IPS-11a (cell line): ENCODE measurements at regions not wholly inside any gene's neighbourhood (a gene's known extent, or its start where the extent isn't known, plus 50 kb on each side); places are given as distances from the start of the nearest gene placed in this dataset.
"Not testable (repeated sequence)": the region's sequence is repeated elsewhere in the genome, so short reads cannot be mapped to it uniquely, and the experiment has no call there.

ENCODE experiments used
- H3K4me3 ChIP-seq: one replicate; pipeline ENCODE4 v1.5.1; 2013; ENCODE audit warnings: low read depth, low read length, control low read depth

DNA sequence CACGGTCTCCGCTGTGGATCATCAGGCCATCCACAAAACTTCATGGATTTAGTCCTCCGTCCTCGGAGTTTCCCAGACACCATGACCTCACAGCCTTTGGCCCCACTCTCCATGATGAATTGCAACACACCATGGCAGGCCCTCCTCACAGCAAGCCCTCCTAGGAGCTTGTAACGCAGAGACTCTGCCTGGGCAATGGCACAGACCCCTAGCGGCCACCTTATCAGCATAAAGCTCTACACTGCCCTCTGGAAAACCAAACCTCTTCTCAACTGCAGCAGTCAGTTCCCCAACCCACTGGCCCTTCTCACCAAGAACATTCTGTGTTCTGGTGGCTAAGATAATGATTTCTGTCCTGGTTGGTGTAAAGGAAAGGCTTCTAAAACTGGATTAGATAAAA is 238.4 kb upstream of the USP15 start:
- no peak overlapping the region for H3K4me3 ChIP-seq

- H3K4me3 ChIP-seq: no peak overlapping the region
Measured at GRCh38 chr12:62028536-62028935, 231.7 kb upstream of the USP15 start.

DNA sequence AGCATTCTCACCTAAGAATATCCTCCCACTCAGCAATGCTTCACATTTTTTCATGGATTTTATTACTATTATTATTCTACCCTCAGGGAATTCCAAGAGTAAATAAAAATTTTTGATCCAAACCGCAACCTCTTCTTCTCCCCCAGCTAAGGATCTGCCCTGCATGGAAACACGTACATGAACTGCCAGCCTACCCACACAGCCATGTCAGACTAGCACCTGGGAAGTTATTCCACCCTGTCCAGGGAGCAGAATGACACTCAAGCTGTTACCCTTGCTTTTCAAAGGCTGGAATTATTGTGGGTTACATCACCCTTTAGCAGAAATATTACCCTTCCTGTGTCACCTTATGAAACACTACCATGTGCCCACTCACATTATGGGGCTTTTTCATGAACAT is 227.3 kb upstream of the USP15 start:
- H3K4me3 ChIP-seq: no peak overlapping the region

- H3K4me3 ChIP-seq: no peak overlapping the region
Measured at GRCh38 chr12:62044450-62045135, 215.6 kb upstream of the USP15 start.

DNA sequence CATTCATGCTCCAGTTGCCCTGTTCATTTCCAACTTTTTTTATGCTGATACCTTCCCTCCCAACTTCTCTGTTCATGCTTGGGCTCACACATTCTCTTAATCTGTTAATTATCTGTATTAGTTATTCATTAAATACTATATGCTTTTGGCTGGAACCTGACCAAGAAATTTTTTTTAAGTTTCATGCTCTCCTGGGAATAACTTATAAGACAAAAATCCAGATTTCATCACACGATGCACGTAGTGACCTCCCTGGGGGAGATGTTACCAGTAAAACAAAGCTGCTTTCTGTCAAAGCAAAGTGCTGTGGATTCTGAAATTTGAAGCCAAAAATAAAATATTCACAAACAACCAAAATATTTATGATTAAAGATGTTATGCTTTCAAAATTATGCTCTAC is 215.0 kb upstream of the USP15 start:
- H3K4me3 ChIP-seq: no peak overlapping the region

GRCh38 chr12:62050785-62051184 is 209.4 kb upstream of the USP15 start:
- no peak overlapping the region for H3K4me3 ChIP-seq

- H3K4me3 ChIP-seq: no peak overlapping the region
Measured at GRCh38 chr12:62069976-62070375, 190.2 kb upstream of the USP15 start.

GRCh38 chr12:62073236-62073635 is 187.0 kb upstream of the USP15 start:
- not testable (repeated sequence) for H3K4me3 ChIP-seq

- no peak overlapping the region for H3K4me3 ChIP-seq
Measured at GRCh38 chr12:62075870-62076269, 184.3 kb upstream of the USP15 start.

DNA sequence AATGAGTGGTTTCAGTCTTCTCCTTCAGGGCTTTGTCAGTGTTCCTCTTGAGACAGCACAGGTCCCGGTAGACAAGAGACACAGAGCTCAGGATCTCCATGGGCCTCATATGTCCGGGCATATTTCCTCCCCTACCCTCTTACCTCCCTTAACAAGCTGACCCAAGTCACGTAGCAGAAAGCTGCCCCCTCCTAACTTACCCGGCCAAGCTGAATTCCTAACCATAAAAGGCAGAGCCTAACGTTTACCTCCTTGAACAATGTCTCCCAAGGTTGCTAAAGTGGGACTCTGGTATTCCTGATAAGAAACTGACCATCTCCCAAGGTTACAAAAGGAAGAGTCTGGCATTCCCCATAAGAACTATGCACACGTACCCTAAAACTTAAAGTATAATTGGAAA is 182.2 kb upstream of the USP15 start:
- no peak overlapping the region for H3K4me3 ChIP-seq

DNA sequence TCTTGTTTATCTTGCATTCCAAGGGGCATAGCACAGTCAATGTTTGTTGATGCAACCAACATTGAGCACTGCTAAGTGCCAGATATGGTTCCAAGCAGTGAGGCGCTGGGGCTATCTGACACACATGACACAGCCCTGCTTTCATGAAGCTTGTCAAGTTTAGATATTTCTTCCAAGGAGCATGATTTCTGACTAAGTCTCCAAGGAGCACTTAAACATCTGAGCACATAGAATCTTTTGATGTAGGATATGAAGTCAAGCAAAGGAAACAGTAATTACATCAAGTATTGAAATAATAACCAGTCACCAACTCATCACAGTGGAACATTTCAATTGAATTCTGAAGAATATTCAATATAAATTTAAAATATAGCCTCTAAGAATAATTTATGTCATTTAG is 177.8 kb upstream of the USP15 start:
- no peak overlapping the region for H3K4me3 ChIP-seq

DNA sequence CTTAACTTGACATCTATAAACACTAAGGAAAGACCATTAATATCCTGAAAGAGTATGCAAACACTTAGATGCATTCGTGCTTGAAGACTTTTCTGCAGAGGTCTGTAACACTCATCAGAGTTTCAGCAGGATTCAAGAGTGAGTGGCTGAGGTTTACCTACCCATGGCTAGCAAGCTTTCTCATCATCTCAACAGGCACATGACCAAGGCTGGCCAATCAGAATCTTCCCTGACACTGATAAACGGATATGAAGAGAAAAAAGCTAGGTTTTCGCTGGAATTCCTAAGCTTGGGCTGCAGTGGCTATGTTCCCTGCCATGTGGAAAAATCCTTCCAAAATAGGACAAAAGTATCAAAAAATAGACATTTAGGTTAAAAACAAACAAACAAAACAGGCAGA is 162.1 kb upstream of the USP15 start:
- H3K4me3 ChIP-seq: no peak overlapping the region

DNA sequence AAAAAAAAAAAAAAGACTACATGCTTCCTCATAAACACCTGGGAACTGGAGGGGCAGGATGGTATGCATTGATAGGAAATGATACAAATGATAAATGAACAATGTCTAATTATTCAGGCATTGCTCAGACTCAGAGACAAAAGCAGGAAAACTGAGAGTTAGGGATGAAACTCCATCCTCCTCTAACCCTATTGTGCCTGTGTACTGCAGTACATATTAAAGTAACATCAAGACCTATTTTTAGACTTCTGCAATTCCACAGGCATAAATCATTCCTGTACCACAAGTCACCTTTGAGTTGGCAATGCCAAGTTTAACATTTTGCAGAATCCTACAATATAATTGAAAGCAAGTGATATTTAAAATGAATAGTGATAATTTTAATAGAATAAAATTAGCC is 156.5 kb upstream of the USP15 start:
- H3K4me3 ChIP-seq: no peak overlapping the region

DNA sequence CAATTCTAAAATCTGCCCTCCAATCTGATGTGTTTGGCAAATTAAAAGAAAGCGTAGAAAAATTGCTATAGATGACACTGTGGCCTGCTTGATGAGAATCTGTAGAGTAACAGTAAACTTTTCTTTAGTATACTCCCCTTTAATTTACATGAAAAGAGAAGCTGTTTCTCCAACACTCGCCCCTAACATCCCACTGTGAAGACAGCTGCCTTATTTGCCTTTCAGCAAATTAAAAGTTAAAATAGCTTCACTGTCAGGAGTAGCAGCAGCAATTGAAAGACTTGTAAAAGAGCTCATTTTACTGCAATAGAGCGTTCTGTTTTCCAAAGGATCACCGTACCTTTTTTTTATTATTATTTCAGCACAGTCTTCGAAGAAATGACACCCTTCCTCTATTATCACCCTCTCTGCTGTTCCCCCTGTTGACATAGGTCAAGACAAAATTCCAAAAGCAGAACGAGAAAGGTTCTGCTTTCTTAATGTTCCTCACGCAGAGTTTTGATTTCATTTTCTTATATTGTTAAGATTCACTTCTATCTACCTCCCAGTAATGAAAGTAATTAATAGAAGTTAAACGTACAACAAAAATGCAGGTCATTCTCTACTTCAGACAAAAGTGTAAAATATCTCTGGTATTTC is 153.5 kb upstream of the USP15 start:
- no peak overlapping the region for H3K4me3 ChIP-seq

GRCh38 chr12:62113366-62114011 is 146.7 kb upstream of the USP15 start:
- H3K4me3 ChIP-seq: no peak overlapping the region

DNA sequence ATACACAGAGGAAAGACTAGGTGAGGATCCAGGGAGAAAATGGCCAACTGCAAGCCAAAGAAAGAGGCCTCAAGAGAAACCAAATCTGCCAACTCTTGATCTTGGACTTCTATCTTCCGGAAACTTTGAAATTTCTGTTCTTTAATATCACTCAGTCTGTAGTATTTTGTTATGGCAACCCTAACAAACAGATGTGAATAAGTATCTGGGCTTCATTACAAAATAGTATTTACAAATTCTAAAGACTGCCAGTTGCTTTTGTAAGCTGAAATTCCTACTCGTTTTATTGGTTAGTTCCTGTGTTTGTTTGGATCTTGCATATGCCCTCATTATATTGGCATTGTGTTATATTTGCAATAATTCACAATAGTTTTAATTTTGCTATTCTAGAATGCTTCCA is 143.2 kb upstream of the USP15 start:
- no peak overlapping the region for H3K4me3 ChIP-seq

DNA sequence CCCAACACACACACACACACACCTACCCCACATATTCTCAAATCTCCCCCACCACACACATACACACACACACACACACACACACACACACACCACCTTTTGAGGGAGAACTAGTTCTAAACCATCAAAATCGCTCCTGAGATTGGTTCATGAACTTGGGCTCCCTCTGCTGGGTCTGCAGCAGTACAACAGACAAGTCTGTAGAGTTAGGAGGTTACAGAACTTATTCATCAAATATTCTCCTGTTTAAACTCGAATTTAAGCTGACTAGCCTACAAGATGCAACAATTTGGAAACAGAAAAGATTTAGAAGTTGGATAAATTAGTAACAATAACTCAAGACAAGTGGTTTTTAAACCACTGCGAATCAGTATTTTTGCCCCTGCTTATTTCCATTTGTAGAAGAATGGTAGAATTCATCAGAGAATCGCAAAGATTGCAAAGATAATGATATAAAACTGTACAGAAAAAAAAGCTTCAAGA is 136.4 kb upstream of the USP15 start:
- H3K4me3 ChIP-seq: no peak overlapping the region

DNA sequence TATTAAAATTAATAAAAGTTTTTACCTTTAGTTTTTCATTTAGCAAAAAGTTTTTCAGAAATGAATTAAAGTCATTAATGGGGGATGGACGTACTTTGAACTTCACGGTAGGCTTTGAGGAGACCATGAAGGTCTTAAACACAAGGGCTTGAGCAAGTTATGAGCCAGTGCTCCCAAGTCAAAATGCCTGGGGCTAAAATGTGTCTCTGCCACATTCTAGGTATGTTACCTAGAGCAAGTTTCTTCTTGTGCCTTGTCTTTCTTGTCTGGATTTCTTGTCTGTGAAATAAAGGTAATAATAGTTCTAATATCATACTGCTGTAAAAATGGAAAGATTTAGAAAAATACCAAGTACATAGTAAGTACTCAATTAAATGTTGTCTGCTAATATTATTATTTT is 132.7 kb upstream of the USP15 start:
- H3K4me3 ChIP-seq: no peak overlapping the region

GRCh38 chr12:62128175-62128975 is 131.8 kb upstream of the USP15 start:
- H3K4me3 ChIP-seq: no peak overlapping the region

GRCh38 chr12:62129291-62129690 is 130.9 kb upstream of the USP15 start:
- H3K4me3 ChIP-seq: no peak overlapping the region

DNA sequence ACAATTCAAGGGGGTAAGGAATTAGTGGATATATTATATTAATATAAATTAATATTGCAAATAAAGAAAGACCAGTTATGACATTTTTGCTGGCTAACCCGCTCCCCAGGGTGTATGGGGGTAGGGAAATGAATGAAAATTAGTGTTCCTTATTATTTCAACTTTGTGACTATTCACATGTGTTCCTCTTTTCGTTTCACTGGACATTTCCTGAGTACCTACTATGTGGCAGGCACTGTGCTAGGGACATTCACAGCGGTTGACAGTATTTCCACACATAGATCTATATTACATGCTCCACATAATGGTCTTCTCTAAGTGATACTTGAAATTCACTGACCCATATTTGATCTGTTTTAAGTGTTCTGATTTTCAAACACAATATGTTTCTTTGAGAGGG is 129.8 kb upstream of the USP15 start:
- H3K4me3 ChIP-seq: no peak overlapping the region
